ENCODE measurements at regions not wholly inside any gene's neighbourhood (a gene's known extent, or its start where the extent isn't known, plus 50 kb on each side); places are given as distances from the start of the nearest gene placed in this dataset.

GRCh38 chr9:2346277-2346913 lies 275.2 kb upstream of the VLDLR start:
- TF ChIP-seq CTCF (IDR thresholded peaks at IDR 0.05) (no peak), POLR2A (IDR thresholded peaks at IDR 0.05) (no peak), EP300 (IDR thresholded peaks at IDR 0.05) (no peak), POLR2AphosphoS5 (IDR thresholded peaks at IDR 0.05) (no peak)
